Parathyroid adenoma (tissue), 2 donors: ENCODE measurements at regions not wholly inside any gene's neighbourhood (a gene's known extent, or its start where the extent isn't known, plus 50 kb on each side); places are given as distances from the start of the nearest gene placed in this dataset.

Source experiments
- H2AFZ ChIP-seq: fragments of 300-600 bp; sonication (generic); one replicate; pipeline ENCODE4 v1.7.0; 2017; ENCODE audit warnings: antibody characterized with exemption, mild to moderate bottlenecking
- H3K27ac ChIP-seq: fragments of 300-600 bp; sonication (generic); one replicate; pipeline ENCODE4 v1.7.0; 2017
- H3K27me3 ChIP-seq: fragments of 300-600 bp; sonication (generic); one replicate; pipeline ENCODE4 v1.7.0; 2017; ENCODE audit warnings: low read length; ENCODE audit not compliant: control insufficient read depth, insufficient read depth
- H3K36me3 ChIP-seq: fragments of 300-600 bp; sonication (generic); one replicate; pipeline ENCODE4 v1.7.0; 2017; ENCODE audit warnings: low read length; ENCODE audit not compliant: control insufficient read depth, insufficient read depth
- H3K4me1 ChIP-seq: fragments of 300-600 bp; sonication (generic); one replicate; pipeline ENCODE4 v1.7.0; 2017; ENCODE audit warnings: control low read depth
- H3K4me2 ChIP-seq: fragments of 300-600 bp; sonication (generic); one replicate; pipeline ENCODE4 v1.7.0; 2017; ENCODE audit warnings: low read length
- H3K4me3 ChIP-seq: fragments of 300-600 bp; sonication (generic); one replicate; pipeline ENCODE4 v1.7.0; 2017; ENCODE audit warnings: low read depth, low read length
- H3K79me2 ChIP-seq: fragments of 300-600 bp; sonication (generic); one replicate; pipeline ENCODE4 v1.7.0; 2017; ENCODE audit warnings: control low read depth
- H3K9ac ChIP-seq: fragments of 300-600 bp; sonication (generic); one replicate; pipeline ENCODE4 v1.7.0; 2017; ENCODE audit warnings: mild to moderate bottlenecking
- H3K9me3 ChIP-seq: fragments of 300-600 bp; sonication (generic); one replicate; pipeline ENCODE4 v1.7.0; 2017; ENCODE audit warnings: low read length; ENCODE audit not compliant: control insufficient read depth
- TF ChIP-seq, protein P1 (sequence below): fragments of 300-600 bp; sonication (generic); IDR thresholded peaks from one replicate; pipeline ENCODE4 v1.7.0; 2017; ENCODE audit warnings: antibody characterized with exemption, mild to moderate bottlenecking
- donor health status: primary hyperparathyroidism.

DNA sequence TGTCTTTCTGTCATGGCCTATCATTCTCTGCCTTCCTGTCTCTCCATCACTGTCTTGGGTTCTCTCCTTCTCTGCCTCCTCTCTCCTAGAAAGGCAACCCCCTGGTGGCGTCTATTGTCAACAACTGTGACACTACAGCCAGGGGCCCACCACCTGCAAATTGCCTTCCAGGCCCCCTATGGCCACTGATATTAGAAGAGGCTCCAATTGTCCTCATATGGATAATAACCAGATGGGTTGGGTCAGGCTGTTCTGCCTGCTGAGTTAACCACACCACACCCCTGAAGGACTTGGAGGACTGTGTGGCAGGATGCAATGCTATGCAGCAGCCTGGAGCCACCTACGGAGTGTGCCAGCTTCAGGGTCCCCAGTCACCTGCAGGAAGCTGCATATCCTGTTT is 665.0 kb downstream of the NTRK3 start:
- TF ChIP-seq, protein P1, sequence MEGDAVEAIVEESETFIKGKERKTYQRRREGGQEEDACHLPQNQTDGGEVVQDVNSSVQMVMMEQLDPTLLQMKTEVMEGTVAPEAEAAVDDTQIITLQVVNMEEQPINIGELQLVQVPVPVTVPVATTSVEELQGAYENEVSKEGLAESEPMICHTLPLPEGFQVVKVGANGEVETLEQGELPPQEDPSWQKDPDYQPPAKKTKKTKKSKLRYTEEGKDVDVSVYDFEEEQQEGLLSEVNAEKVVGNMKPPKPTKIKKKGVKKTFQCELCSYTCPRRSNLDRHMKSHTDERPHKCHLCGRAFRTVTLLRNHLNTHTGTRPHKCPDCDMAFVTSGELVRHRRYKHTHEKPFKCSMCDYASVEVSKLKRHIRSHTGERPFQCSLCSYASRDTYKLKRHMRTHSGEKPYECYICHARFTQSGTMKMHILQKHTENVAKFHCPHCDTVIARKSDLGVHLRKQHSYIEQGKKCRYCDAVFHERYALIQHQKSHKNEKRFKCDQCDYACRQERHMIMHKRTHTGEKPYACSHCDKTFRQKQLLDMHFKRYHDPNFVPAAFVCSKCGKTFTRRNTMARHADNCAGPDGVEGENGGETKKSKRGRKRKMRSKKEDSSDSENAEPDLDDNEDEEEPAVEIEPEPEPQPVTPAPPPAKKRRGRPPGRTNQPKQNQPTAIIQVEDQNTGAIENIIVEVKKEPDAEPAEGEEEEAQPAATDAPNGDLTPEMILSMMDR = no peak
- Histone ChIP-seq H3K79me2 (no peaks in the 10 kb centered on the region), H3K27me3 (no peaks in the 10 kb centered on the region), H3K9ac (no peak overlapping the region), H3K36me3 (no peaks in the 10 kb centered on the region), H3K4me3 (no peak overlapping the region), H2AFZ (no peak overlapping the region), H3K4me1 (no peaks in the 10 kb centered on the region), H3K27ac (no peak overlapping the region), H3K9me3 (no peaks in the 10 kb centered on the region), H3K4me2 (no peak overlapping the region)

DNA sequence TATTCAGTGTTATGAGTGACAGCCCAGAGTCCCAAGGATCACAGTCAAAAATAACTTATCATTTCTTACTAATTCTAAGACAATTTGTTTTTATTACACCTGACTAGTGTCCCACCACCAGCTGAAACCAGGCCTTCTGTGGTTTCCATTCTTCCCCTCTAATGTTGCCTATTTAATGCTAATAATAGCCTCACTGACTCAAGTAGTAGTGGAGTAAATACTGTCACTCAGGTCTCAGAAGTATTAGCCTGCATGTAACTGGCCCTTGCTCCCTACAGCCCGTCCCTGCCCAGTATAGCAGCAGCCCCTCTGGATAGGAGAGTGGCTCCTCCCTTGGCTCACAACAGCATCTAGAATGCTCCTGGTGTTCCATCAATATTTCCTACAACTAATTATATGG is 665.5 kb downstream of the NTRK3 start:
- TF ChIP-seq, protein P1 = no peak
- no peak overlapping the region for H3K27ac ChIP-seq
- no peak overlapping the region for H2AFZ ChIP-seq
- H3K9ac ChIP-seq = no peak overlapping the region
- no peaks in the 10 kb centered on the region for H3K4me1 ChIP-seq
- H3K4me3 ChIP-seq = no peak overlapping the region
- H3K36me3 ChIP-seq = no peaks in the 10 kb centered on the region
- H3K4me2 ChIP-seq = no peak overlapping the region
- no peaks in the 10 kb centered on the region for H3K79me2 ChIP-seq
- H3K27me3 ChIP-seq = no peaks in the 10 kb centered on the region
- no peaks in the 10 kb centered on the region for H3K9me3 ChIP-seq

DNA sequence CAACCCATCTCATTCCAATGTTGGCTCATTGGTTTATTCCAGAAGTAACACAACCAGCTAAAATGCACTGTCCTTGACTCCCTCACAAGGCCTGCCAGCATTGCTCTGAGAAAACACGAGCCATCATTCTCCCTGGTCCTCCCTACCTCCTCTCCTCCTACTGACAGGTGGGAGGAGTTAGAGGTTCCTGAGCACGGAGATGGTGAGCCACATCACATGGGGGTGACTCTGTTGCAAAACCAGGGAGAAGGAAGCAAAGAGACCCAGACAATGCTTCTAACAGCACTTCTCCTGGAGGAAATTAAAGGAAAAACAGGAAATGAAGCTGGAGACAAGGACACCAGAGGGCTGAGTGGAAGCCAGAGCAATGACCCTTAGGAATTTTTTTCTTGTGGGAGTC is 667.4 kb downstream of the NTRK3 start:
- Histone ChIP-seq H3K36me3 (no peaks in the 10 kb centered on the region), H3K9ac (no peak overlapping the region), H3K27me3 (no peaks in the 10 kb centered on the region), H2AFZ (no peak overlapping the region), H3K79me2 (no peaks in the 10 kb centered on the region), H3K4me1 (no peaks in the 10 kb centered on the region), H3K4me2 (no peak overlapping the region), H3K9me3 (no peaks in the 10 kb centered on the region), H3K4me3 (no peak overlapping the region), H3K27ac (no peak overlapping the region)
- TF ChIP-seq, protein P1 = no peak

DNA sequence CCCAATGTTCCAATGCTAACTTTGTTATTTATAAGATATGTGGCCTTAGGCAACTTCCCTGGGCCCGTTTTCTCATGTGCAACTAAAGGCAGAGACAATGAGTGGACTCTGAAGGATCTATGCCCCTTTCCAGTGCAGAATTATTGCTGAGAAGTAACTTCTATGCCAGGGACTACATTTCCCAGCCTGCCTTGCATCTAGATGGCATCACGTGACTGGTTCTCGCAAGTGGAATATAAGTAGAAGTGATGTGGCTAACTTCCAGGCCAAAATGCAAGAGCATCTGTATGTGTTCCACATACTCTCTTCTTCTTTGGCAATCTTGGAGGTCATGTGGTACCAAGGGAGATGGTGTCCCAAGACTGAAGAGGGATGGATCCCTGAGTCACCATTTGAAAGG is 674.4 kb downstream of the NTRK3 start:
- H3K79me2 ChIP-seq = no peaks in the 10 kb centered on the region
- H3K27me3 ChIP-seq = no peaks in the 10 kb centered on the region
- no peak overlapping the region for H3K4me3 ChIP-seq
- no peaks in the 10 kb centered on the region for H3K9me3 ChIP-seq
- no peak overlapping the region for H3K27ac ChIP-seq
- H3K4me2 ChIP-seq = no peak overlapping the region
- no peak overlapping the region for H2AFZ ChIP-seq
- TF ChIP-seq, protein P1 = no peak
- no peak overlapping the region for H3K9ac ChIP-seq
- no peaks in the 10 kb centered on the region for H3K36me3 ChIP-seq
- no peaks in the 10 kb centered on the region for H3K4me1 ChIP-seq

DNA sequence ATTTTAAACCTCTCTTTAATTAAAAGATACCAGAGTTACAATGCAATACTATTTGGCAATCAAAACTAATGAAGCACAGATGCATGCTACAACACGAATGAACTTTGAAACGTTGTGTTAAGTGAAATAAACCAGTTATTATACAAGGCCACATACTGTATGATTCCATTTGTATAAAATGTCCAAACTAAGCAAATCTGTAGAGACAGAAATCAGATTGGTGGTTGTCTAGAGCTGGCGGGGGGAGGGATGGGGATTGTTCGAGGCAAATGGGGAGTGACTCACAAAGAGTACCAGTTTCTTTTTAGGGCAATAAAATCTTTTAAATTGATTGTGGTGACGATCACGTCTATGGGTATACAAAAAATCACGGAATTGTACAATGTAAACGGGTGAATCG is 677.0 kb downstream of the NTRK3 start:
- no peak overlapping the region for H3K4me3 ChIP-seq
- no peaks in the 10 kb centered on the region for H3K79me2 ChIP-seq
- no peak overlapping the region for H3K27ac ChIP-seq
- H3K4me2 ChIP-seq = no peak overlapping the region
- TF ChIP-seq, protein P1 = no peak
- no peak overlapping the region for H2AFZ ChIP-seq
- no peaks in the 10 kb centered on the region for H3K9me3 ChIP-seq
- H3K27me3 ChIP-seq = no peaks in the 10 kb centered on the region
- H3K36me3 ChIP-seq = no peaks in the 10 kb centered on the region
- no peaks in the 10 kb centered on the region for H3K4me1 ChIP-seq
- H3K9ac ChIP-seq = no peak overlapping the region
